Activated B cell treated with CpG ODN at 0.5 μM for 24 hours (primary cell): ENCODE measurements at regions not wholly inside any gene's neighbourhood (a gene's known extent, or its start where the extent isn't known, plus 50 kb on each side); places are given as distances from the start of the nearest gene placed in this dataset.

Source experiments
- ATAC-seq: fragments of 200-7000 bp; cut with Tn5 transposase; one replicate; pipeline ENCODE4 v1.10.0; 2021; ENCODE audit warnings: low read depth, mild to moderate bottlenecking, moderate library complexity
- CTCF ChIA-PET: fragments of 350-600 bp; sonication (Branson Sonifier 250); formaldehyde crosslinking; loops from one replicate; lab custom pipeline; 2021; ENCODE audit warnings: antibody characterized with exemption; lab: Charles Lee
- POLR2A ChIA-PET: fragments of 350-600 bp; sonication (Branson Sonifier 250); formaldehyde crosslinking; loops from one replicate; lab custom pipeline; 2021; ENCODE audit warnings: antibody characterized with exemption; lab: Charles Lee
- DNase-seq: peaks from one replicate; pipeline ENCODE4 v3.0.0; 2022
- H3K27ac Mint-ChIP-seq: one replicate; pipeline ENCODE4 v1.8.0; 2020; ENCODE audit warnings: mixed read lengths
- H3K27me3 Mint-ChIP-seq: one replicate; pipeline ENCODE4 v1.8.0; 2021; ENCODE audit warnings: mixed read lengths
- H3K36me3 Mint-ChIP-seq: one replicate; pipeline ENCODE4 v1.8.0; 2021; ENCODE audit warnings: low read depth, mixed read lengths
- H3K4me1 Mint-ChIP-seq: one replicate; pipeline ENCODE4 v1.8.0; 2021; ENCODE audit warnings: mixed read lengths
- H3K4me3 Mint-ChIP-seq: one replicate; pipeline ENCODE4 v1.8.0; 2020; ENCODE audit warnings: mild to moderate bottlenecking, mixed read lengths
- H3K9me3 Mint-ChIP-seq: one replicate; pipeline ENCODE4 v1.8.0; 2020; ENCODE audit warnings: mixed read lengths
- CTCF ChIP-seq: fragments of 200-600 bp; IDR thresholded peaks from one replicate; pipeline ENCODE4 v1.8.0; 2022; ENCODE audit warnings: antibody characterized with exemption, mild to moderate bottlenecking
- intact Hi-C: fragments of 100-400 bp; cut with micrococcal nuclease; formaldehyde crosslinking; loops from one replicate; pipeline ENCODE4 v1.15.1; 2024

GRCh38 chr2:18824325-18824790 is 235.0 kb upstream of the NT5C1B start:
- no peaks in the 10 kb centered on the region for H3K27me3 Mint-ChIP-seq
- CTCF ChIA-PET: no interaction called here
- H3K27ac Mint-ChIP-seq: no peak overlapping the region
- DNase-seq (no peak), ATAC-seq (no peak)
- no peaks in the 10 kb centered on the region for H3K4me1 Mint-ChIP-seq
- H3K36me3 Mint-ChIP-seq: no peaks in the 10 kb centered on the region
- no peak overlapping the region for H3K4me3 Mint-ChIP-seq
- intact Hi-C loops: no loop called here
- no peak for TF ChIP-seq CTCF
- no peaks in the 10 kb centered on the region for H3K9me3 Mint-ChIP-seq
- POLR2A ChIA-PET: no interaction called here

- H3K4me1 Mint-ChIP-seq: no peaks in the 10 kb centered on the region
- H3K4me3 Mint-ChIP-seq: no peak overlapping the region
- no peaks in the 10 kb centered on the region for H3K9me3 Mint-ChIP-seq
- no peak overlapping the region for H3K27ac Mint-ChIP-seq
- no peaks in the 10 kb centered on the region for H3K36me3 Mint-ChIP-seq
- no peaks in the 10 kb centered on the region for H3K27me3 Mint-ChIP-seq
- ATAC-seq (no peak), DNase-seq (no peak)
- intact Hi-C loops: no loop called here
- TF ChIP-seq CTCF: no peak
- CTCF ChIA-PET: no interaction called here
- POLR2A ChIA-PET: no interaction called here
Observed at GRCh38 chr2:18821431-18821830, 232.1 kb upstream of the NT5C1B start.

GRCh38 chr2:18820966-18821365 is 231.6 kb upstream of the NT5C1B start:
- intact Hi-C loops: no loop called here
- no peak for DNase-seq
- Mint-ChIP-seq H3K27ac (no peak overlapping the region), H3K36me3 (no peaks in the 10 kb centered on the region), H3K27me3 (no peaks in the 10 kb centered on the region), H3K4me3 (no peak overlapping the region), H3K9me3 (no peaks in the 10 kb centered on the region), H3K4me1 (no peaks in the 10 kb centered on the region)
- CTCF ChIA-PET: no interaction called here
- POLR2A ChIA-PET: no interaction called here
- no peak for TF ChIP-seq CTCF
- ATAC-seq: no peak

GRCh38 chr2:18819566-18819965 is 230.2 kb upstream of the NT5C1B start:
- CTCF ChIA-PET: no interaction called here
- intact Hi-C loops: no loop called here
- Mint-ChIP-seq H3K9me3 (no peaks in the 10 kb centered on the region), H3K4me1 (no peaks in the 10 kb centered on the region), H3K27me3 (no peaks in the 10 kb centered on the region), H3K27ac (no peak overlapping the region), H3K4me3 (no peak overlapping the region), H3K36me3 (no peaks in the 10 kb centered on the region)
- no peak for ATAC-seq
- DNase-seq: no peak
- POLR2A ChIA-PET: no interaction called here
- no peak for TF ChIP-seq CTCF

GRCh38 chr2:18814387-18814786 is 225.0 kb upstream of the NT5C1B start:
- ChIA-PET POLR2A (no interaction called here), CTCF (no interaction called here)
- no peaks in the 10 kb centered on the region for H3K36me3 Mint-ChIP-seq
- H3K4me3 Mint-ChIP-seq: no peak overlapping the region
- intact Hi-C loops: no loop called here
- no peak for DNase-seq
- ATAC-seq: no peak
- no peaks in the 10 kb centered on the region for H3K4me1 Mint-ChIP-seq
- no peaks in the 10 kb centered on the region for H3K27me3 Mint-ChIP-seq
- no peaks in the 10 kb centered on the region for H3K9me3 Mint-ChIP-seq
- TF ChIP-seq CTCF: no peak
- no peak overlapping the region for H3K27ac Mint-ChIP-seq
